SH-SY5Y (cell line): ENCODE measurements at regions not wholly inside any gene's neighbourhood (a gene's known extent, or its start where the extent isn't known, plus 50 kb on each side); places are given as distances from the start of the nearest gene placed in this dataset.

ENCODE experiments used
- GATA2 ChIP-seq: IDR thresholded peaks from 2 replicates; pipeline ENCODE4 v1.6.1; 2011; ENCODE audit warnings: mild to moderate bottlenecking, low read depth, low read length
- GATA3 ChIP-seq: IDR thresholded peaks from 2 replicates; pipeline ENCODE4 v1.6.1; 2011; ENCODE audit warnings: low read depth, mild to moderate bottlenecking, low read length, moderate library complexity

DNA sequence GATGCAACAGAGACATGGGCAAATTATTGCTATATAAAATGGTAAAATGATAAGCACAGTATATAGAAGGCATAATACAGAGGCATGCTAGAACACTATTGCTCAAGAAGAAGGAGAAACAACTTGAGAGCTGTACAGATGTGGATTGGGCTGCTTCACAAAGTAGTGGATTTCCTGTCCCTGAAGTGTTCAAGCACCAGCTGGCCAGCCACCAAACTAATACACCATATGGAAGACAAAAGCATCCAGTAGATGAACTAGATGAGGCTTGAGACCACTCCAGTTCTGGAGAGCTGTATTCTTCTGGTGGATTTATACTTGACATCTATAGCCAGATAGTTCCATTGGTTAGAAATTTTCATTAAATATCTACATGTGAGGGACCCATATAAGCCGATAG is 134.1 kb upstream of the GNAO1 start:
- TF ChIP-seq GATA3 (no peak), GATA2 (no peak)
